Activated CD4-positive, CD25-positive, alpha-beta regulatory T cell treated with anti-CD3 and anti-CD28 coated beads, Interleukin-2, amount 50 U/mL, for 16 hours (primary cell): ENCODE measurements at regions not wholly inside any gene's neighbourhood (a gene's known extent, or its start where the extent isn't known, plus 50 kb on each side); places are given as distances from the start of the nearest gene placed in this dataset.

Source experiments
- DNase-seq: peaks from one replicate; pipeline ENCODE4 v3.0.0-alpha.2; 2020; ENCODE audit warnings: low read depth, low spot score

GRCh38 chr12:65517656-65518210 lies 239.2 kb downstream of the MSRB3 start:
- DNase-seq: no peak

GRCh38 chr12:65518771-65519170 lies 240.3 kb downstream of the MSRB3 start:
- DNase-seq: no peak

DNA sequence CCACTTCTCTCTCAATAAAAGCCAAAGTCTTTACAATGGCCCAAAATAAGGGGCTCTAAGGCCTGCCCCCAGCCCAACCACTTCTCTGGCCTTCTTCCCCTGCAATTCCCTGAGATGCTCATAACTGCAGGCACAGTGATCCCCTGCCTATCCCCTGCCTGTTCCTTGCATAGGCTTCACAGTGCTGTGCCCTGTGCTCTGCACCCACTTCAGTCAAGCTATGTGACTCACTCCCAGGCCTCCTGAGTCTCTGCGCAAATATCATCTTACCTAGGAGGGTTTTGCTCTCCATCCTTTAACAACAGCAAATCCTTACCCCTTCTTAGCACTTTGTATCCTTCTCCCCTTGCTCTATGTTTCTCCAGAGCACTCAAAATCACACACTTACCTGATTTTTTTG lies 242.2 kb downstream of the MSRB3 start:
- DNase-seq: no peak

DNA sequence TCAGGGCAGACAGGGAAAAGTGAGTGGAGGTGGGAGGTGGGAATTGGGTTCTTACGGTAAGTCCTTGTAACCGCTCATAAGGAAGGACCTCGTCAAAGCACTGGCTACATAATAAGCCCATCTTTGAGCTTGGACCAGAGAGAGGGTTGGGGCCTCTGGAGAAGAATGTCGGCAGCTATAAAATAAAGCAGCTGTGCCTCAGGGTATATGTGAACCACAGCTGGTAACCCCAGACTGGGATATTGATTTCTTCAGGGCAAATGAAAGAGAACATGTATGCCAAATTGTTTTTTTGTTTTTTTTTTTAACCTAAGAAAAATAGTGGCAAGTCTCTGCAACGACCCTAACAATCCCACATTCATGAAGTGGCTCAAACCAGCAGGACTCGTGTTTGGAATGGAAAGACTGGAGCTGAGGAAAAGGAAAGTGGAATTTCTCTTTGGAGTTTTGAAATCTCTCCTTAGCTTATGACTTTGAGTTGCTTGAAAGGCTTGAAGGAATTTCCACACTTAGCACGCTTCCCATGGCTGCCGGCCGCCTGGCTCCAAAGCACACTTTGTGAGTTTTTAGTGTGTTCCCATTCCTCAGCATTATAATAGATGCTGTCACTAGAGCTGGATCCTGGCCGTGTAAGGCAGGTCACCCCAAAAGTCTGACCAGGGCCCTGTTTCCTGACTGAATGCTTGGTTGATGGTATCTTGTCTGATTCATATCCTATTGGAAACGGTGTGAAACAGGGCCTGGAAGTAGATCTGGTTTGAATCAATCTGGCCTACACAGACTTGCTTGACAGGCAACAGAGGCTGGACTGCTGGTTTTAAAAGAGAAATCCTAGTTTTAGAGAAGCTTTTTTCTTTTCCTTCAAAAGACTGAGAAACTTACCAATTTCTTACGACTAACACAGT lies 244.7 kb downstream of the MSRB3 start:
- no peak for DNase-seq

GRCh38 chr12:65524666-65525065 lies 246.2 kb downstream of the MSRB3 start:
- DNase-seq: no peak

- DNase-seq: no peak
These were observed 247.1 kb downstream of the MSRB3 start for GRCh38 chr12:65525491-65526141.

GRCh38 chr12:65526311-65526710 lies 247.8 kb downstream of the MSRB3 start:
- no peak for DNase-seq

- no peak for DNase-seq
These were observed 249.6 kb downstream of the MSRB3 start for GRCh38 chr12:65528127-65528526.

GRCh38 chr12:65529106-65529505 lies 250.6 kb downstream of the MSRB3 start:
- no peak for DNase-seq

DNA sequence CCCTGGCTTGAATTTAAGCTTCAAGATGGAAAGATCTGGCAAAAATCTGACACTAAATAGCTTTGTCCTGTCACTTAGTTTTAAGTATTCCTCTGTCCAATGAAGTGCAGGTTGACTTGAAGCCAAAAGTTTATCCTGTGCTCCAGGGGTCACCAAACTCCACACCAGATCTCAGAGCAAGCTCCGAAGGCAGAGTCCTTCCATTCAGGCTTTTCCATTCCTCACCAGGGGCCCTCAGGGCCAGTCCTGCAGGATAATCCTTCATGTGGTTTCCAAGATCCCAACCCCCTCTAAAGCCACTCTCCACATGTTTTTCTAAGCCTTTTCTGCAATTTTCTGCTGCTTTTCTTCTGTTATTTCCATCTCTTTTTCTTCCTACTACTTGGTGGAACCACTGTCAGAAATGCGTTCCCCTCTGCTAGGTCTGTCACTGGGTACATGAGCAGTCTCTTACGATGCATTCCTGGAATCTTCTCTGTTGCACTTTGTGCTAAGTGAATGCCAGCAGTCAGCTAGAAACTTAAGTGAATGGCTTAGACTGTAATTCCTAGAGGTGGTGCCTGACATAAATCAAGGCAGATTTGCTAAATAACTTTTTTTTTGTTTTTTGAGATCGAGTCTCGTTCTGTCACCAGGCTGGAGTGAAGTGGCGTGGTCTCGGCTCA lies 251.4 kb downstream of the MSRB3 start:
- no peak for DNase-seq

- DNase-seq: no peak
These were observed 253.7 kb downstream of the MSRB3 start for GRCh38 chr12:65532162-65532561.

DNA sequence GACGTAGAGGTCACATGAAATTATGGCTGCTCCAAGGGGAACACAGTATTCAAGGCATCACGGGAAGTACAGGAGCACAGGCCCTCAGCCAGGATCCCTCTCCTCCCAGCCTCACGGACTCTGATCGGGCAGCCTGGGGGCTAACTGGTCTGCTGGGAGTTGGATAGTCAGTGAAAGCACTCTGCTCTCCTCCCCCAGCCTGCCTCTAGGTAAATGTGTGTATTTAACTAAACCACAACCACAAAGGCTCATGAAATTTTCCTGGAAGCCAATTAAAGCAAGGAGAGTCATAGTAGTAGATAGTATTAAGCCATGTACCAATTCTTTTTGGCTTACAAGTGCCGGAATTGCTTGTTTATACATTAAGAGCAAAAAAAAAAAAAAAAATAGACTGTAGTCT lies 254.3 kb downstream of the MSRB3 start:
- DNase-seq: no peak

DNA sequence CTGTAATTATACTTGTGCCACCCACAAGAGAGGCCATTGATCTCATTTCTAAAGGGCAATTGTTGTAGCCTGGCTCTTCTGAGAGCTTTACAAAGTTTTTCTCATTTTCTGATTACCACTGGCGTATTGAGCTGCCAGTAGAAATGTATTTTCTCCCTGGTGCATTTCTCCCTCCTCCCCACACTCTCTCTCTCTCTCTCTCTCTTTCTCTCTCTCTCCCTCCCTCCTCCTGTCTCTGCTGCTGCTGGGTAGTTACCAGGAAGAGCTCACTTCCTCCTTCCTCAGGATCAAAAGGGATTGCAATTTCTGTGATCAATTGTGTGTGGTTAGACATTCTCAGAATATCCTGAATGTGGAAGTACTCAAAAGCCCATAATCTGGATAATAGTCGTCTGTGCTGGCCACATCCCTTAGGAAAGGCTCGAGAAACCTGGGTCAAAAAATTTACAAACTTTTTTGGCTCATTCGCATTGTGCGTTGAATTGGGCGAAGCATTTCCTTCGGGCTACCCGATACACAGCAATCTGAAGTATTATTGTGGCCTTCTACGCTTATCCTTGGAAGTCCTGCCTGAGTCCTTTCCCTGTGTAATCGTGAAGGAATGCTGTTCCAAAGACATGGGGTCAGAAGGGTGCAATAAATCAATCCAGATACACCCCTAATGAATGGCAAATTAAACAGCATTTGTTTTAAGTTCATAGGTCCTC lies 254.8 kb downstream of the MSRB3 start:
- DNase-seq: no peak

GRCh38 chr12:65534238-65534841 lies 255.9 kb downstream of the MSRB3 start:
- no peak for DNase-seq

- DNase-seq: no peak
These were observed 257.5 kb downstream of the MSRB3 start for GRCh38 chr12:65535946-65536345.

DNA sequence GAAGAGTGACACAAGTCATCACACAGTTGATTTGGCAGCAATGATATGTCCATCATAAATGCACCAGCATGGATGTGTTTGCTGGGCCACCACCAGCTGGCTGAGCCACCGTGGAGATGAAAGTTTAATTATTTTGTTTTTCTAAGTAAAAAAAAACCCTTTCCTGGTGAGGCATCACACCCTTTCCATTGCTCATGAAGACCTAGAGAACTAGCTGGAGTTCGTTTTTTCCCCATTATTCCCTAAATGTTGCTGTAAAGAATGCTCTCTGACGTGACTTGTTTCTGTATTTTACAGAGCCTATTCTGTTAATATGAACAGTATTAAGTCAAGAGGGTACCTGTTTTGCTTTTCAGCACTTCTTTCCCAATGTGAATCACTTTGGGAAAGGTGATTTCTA lies 257.9 kb downstream of the MSRB3 start:
- DNase-seq: no peak

GRCh38 chr12:65536876-65537681 lies 258.6 kb downstream of the MSRB3 start:
- no peak for DNase-seq

DNA sequence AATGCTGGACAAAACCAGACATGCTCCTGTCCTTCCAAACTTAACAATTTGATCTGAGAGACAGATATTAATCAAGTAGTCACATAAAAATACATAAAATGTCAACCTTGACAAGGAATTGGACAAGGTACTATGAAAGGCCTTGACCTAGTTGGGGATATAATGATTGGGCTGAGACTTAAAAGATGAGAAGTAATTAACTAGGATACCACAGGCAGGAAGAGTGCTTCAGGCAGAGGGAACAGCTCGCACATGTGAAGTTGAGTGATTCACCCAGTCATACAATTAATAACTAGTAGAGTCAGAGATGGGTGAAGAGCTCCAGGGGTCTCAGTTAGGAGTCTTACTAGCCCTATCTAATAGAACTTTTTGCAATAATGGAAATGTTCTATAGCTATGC lies 259.5 kb downstream of the MSRB3 start:
- no peak for DNase-seq

GRCh38 chr12:65539023-65539422 lies 260.5 kb downstream of the MSRB3 start:
- DNase-seq: no peak

GRCh38 chr12:65540140-65540539 lies 261.7 kb downstream of the MSRB3 start:
- DNase-seq: no peak
